ENCODE measurements at regions not wholly inside any gene's neighbourhood (a gene's known extent, or its start where the extent isn't known, plus 50 kb on each side); places are given as distances from the start of the nearest gene placed in this dataset.

GRCh38 chr12:111161898-111162297 is 207.0 kb downstream of the PHETA1 start:
- Histone ChIP-seq H3K27ac (ENCODE audit: low read depth, low read length) (no peak overlapping the region), H3K4me2 (ENCODE audit: low read length) (no peak overlapping the region), H3K9me2 (ENCODE audit: insufficient read depth) (no peaks in the 10 kb centered on the region), H3K79me2 (ENCODE audit: insufficient read depth, low read length) (no peaks in the 10 kb centered on the region), H3K4me1 (ENCODE audit: control insufficient read depth in 1 of 2, insufficient read depth in 2 of 2, low read length in 2 of 2) (peaks cover 0 to 5% of the 10 kb centered on the region in 2 experiments; a peak in 2 of 4 replicates), H2AFZ (ENCODE audit: low read depth, low read length, poor library complexity, severe bottlenecking) (no peak overlapping the region), H3K9ac (ENCODE audit: low read length) (no peak overlapping the region), H3K27me3 (ENCODE audit: insufficient read depth, low read length) (no peaks in the 10 kb centered on the region; the same call in none of the 2 replicates), H4K20me1 (ENCODE audit: insufficient read depth) (no peaks in the 10 kb centered on the region), H3K36me3 (ENCODE audit: control insufficient read depth in 1 of 2, insufficient read depth in 2 of 2, low read length in 2 of 2) (no peaks in the 10 kb centered on the region), H3K9me3 (ENCODE audit: control insufficient read depth in 1 of 2, insufficient read depth in 1 of 2, low read depth in 1 of 2, low read length in 2 of 2) (0 out of 4 replicates have a peak, but pooled peaks cover 0 to 3% of the 10 kb centered on the region in 2 experiments), H3K4me3 (replicated peaks in 1 of 2; ENCODE audit: low read depth in 1 of 2, low read length in 2 of 2) (no peak overlapping the region)
- DNase-seq (ENCODE audit: low read depth, low spot score) (no peak), ATAC-seq (no peak)
- ChIA-PET RAD21 (ENCODE audit: low non-redundant PET in 1 of 2, low total read pairs in 2 of 2, uncharacterized antibody in 2 of 2, unreplicated experiment in 2 of 2) (no interaction called here), POLR2A (no interaction called here), CTCF (no interaction called here)
- TF ChIP-seq ZBTB33 (IDR thresholded peaks at IDR 0.05; ENCODE audit: extremely low read depth, insufficient replicate concordance, low read length) (no peak), MAX (IDR thresholded peaks at IDR 0.05) (no peak), SIN3A (IDR thresholded peaks at IDR 0.05; ENCODE audit: low read depth) (no peak)
- intact Hi-C loops (cut with micrococcal nuclease) = no loop called here
- BruUV-seq (replicated peaks) = no TSS peak

DNA sequence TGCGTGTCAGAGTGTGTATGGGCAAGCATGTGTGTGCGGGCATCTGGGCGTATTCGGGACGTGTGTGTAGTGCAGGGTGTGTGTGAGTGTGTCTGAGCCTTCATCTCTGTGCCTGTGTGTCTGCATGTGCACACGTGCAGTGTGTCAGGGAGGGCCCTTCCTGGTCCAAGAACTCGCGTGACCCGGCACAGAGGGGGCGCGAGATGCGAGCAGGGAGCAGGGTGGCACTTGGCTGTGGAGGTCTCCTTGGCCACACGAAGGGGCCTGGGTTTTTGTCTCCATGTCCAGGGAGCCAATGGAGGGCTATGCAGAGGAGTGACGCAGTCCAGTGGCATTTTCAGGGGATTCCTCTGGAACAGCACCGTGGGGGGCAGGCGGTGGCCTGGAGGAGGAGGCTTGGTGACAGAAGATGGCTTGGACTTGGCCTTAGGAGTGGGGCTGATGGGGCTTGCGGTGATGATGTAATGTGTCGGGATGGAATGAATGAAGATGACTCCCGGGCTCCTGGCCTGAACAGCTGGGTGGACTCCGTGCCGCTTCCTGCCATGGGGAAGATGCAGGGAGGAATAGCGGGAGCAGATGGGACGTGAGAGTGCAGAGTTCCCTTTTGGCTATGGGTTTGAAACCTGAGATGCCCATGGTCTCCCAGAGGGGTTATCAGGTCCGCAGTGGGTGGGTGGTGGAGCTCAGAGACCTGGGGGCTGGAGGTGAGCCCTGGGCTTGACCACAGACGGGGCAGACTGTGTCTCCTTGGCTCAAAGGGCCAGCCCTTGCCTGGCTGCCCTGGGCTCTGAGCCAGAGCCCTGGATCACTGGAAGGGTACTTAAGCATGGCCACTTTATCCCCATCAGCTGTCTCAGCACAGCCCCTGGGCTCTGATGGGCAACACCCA is 208.3 kb downstream of the PHETA1 start:
- Histone ChIP-seq H3K79me2 (ENCODE audit: insufficient read depth, low read length) (no peaks in the 10 kb centered on the region), H3K4me3 (replicated peaks in 1 of 2; ENCODE audit: low read depth in 1 of 2, low read length in 2 of 2) (no peak overlapping the region), H3K4me1 (ENCODE audit: control insufficient read depth in 1 of 2, insufficient read depth in 2 of 2, low read length in 2 of 2) (peaks cover 0 to 5% of the 10 kb centered on the region in 2 experiments; a peak in 2 of 4 replicates), H3K27me3 (ENCODE audit: insufficient read depth, low read length) (no peaks in the 10 kb centered on the region; the same call in 1 of the 2 replicates), H3K9me3 (ENCODE audit: control insufficient read depth in 1 of 2, insufficient read depth in 1 of 2, low read depth in 1 of 2, low read length in 2 of 2) (0 out of 4 replicates have a peak, but pooled peaks cover 0 to 3% of the 10 kb centered on the region in 2 experiments), H2AFZ (ENCODE audit: low read depth, low read length, poor library complexity, severe bottlenecking) (no peak overlapping the region), H3K9me2 (ENCODE audit: insufficient read depth) (no peaks in the 10 kb centered on the region), H3K27ac (ENCODE audit: low read depth, low read length) (no peak overlapping the region), H3K4me2 (ENCODE audit: low read length) (no peak overlapping the region), H3K9ac (ENCODE audit: low read length) (no peak overlapping the region), H4K20me1 (ENCODE audit: insufficient read depth) (no peaks in the 10 kb centered on the region), H3K36me3 (ENCODE audit: control insufficient read depth in 1 of 2, insufficient read depth in 2 of 2, low read length in 2 of 2) (no peaks in the 10 kb centered on the region)
- CTCF ChIA-PET = no interaction called here
- RAD21 ChIA-PET (ENCODE audit: low non-redundant PET in 1 of 2, low total read pairs in 2 of 2, uncharacterized antibody in 2 of 2, unreplicated experiment in 2 of 2) = no interaction called here
- no TSS peak for BruUV-seq (replicated peaks)
- DNase-seq (ENCODE audit: low read depth, low spot score) (no peak), ATAC-seq (no peak)
- POLR2A ChIA-PET = no interaction called here
- intact Hi-C loops (cut with micrococcal nuclease) = no loop called here
- TF ChIP-seq MAX (IDR thresholded peaks at IDR 0.05) (no peak), SRF (IDR thresholded peaks at IDR 0.05; ENCODE audit: low read depth) (no peak), YY1 (IDR thresholded peaks at IDR 0.05; ENCODE audit: extremely low read depth, insufficient replicate concordance, low read depth, low read length) (no peak), POLR2AphosphoS5 (IDR thresholded peaks at IDR 0.05; ENCODE audit: low read depth, low read length) (no peak), JUND (IDR thresholded peaks at IDR 0.05) (no peak), EZH2 (IDR thresholded peaks at IDR 0.05) (no peak), EGR1 (IDR thresholded peaks at IDR 0.05; ENCODE audit: low read depth) (no peak), CEBPB (IDR thresholded peaks at IDR 0.05; ENCODE audit: low read depth) (no peak), CTCF (IDR thresholded peaks at IDR 0.05 in 2 of 3, conservative IDR thresholded peaks at IDR 0.05 in 1 of 3; ENCODE audit: borderline replicate concordance in 1 of 3, insufficient read depth in 1 of 3, low read depth in 2 of 3, low read length in 2 of 3) (no peak), ZNF274 (IDR thresholded peaks at IDR 0.05; ENCODE audit: low read depth, low read length) (no peak), CBX3 (IDR thresholded peaks at IDR 0.05; ENCODE audit: low read depth) (no peak)
